Neuronal stem cell (in vitro differentiated cells): ENCODE measurements at regions not wholly inside any gene's neighbourhood (a gene's known extent, or its start where the extent isn't known, plus 50 kb on each side); places are given as distances from the start of the nearest gene placed in this dataset.

Source experiments
- DNase-seq: peaks from one replicate; pipeline ENCODE4 v3.0.0-alpha.2; 2013; ENCODE audit warnings: low spot score
- H2AFZ ChIP-seq: one replicate; pipeline ENCODE4 v1.6.1; 2013; ENCODE audit warnings: mild to moderate bottlenecking, low read length, inconsistent platforms
- H2AK5ac ChIP-seq: 2 replicates; pipeline ENCODE4 v1.6.1; 2013; ENCODE audit warnings: low read depth, mild to moderate bottlenecking, inconsistent platforms, low read length, moderate library complexity, mixed read lengths
- H2BK120ac ChIP-seq: 2 replicates; pipeline ENCODE4 v1.6.1; 2013; ENCODE audit warnings: low read depth, mild to moderate bottlenecking, inconsistent platforms, low read length, moderate library complexity, mixed read lengths
- H2BK12ac ChIP-seq: one replicate; pipeline ENCODE4 v1.6.1; 2013; ENCODE audit warnings: low read length, inconsistent platforms
- H2BK15ac ChIP-seq: 2 replicates; pipeline ENCODE4 v1.6.1; 2013; ENCODE audit warnings: mild to moderate bottlenecking, low read length, inconsistent platforms, mixed read lengths
- H2BK5ac ChIP-seq: one replicate; pipeline ENCODE4 v1.6.1; 2013; ENCODE audit warnings: inconsistent platforms, mild to moderate bottlenecking, low read length, moderate library complexity
- H3K14ac ChIP-seq: one replicate; pipeline ENCODE4 v1.6.1; 2013; ENCODE audit warnings: low read length, inconsistent platforms
- H3K18ac ChIP-seq: 2 replicates; pipeline ENCODE4 v1.6.1; 2013; ENCODE audit warnings: low read length, inconsistent platforms
- H3K23ac ChIP-seq: 2 replicates; pipeline ENCODE4 v1.6.1; 2013; ENCODE audit warnings: low read depth, mild to moderate bottlenecking, mixed read lengths, low read length, inconsistent platforms; ENCODE audit not compliant: poor library complexity
- H3K27ac ChIP-seq: replicated peaks from 3 replicates; pipeline ENCODE4 v1.5.1; 2013; ENCODE audit warnings: low read length, inconsistent platforms
- H3K27me3 ChIP-seq, 3 experiments: 2 replicates each; pipeline ENCODE4 v1.6.1; 2013; ENCODE audit warnings: low read length in 3 of 3, mild to moderate bottlenecking in 2 of 3, inconsistent platforms in 1 of 3, low read depth in 1 of 3, mixed read lengths in 1 of 3, moderate library complexity in 1 of 3; ENCODE audit not compliant: control insufficient read depth in 3 of 3, insufficient read depth in 3 of 3
- H3K36me3 ChIP-seq, 2 donors: replicated peaks in 1 of 2; 2 replicates each; pipeline ENCODE4 v1.6.1; 2013; ENCODE audit warnings: low read length in 2 of 2; ENCODE audit not compliant: control insufficient read depth in 2 of 2, insufficient read depth in 2 of 2
- H3K4ac ChIP-seq: 2 replicates; pipeline ENCODE4 v1.6.1; 2013; ENCODE audit warnings: inconsistent platforms, mild to moderate bottlenecking, low read length, moderate library complexity
- H3K4me1 ChIP-seq, 2 donors: 1 replicate in 1 of 2; 2 replicates in 1 of 2; pipeline ENCODE4 v1.6.1; 2013; ENCODE audit warnings: low read length in 2 of 2, low read depth in 1 of 2; ENCODE audit not compliant: control insufficient read depth in 2 of 2, insufficient read depth in 1 of 2
- H3K4me2 ChIP-seq: one replicate; pipeline ENCODE4 v1.6.1; 2013; ENCODE audit warnings: mild to moderate bottlenecking, low read length, inconsistent platforms; ENCODE audit not compliant: insufficient read depth, poor library complexity, severe bottlenecking
- H3K4me3 ChIP-seq, 2 donors: 2 replicates each; pipeline ENCODE4 v1.5.1; 2013; ENCODE audit warnings: low read length in 2 of 2, mild to moderate bottlenecking in 2 of 2, inconsistent platforms in 1 of 2, moderate library complexity in 1 of 2
- H3K79me1 ChIP-seq: one replicate; pipeline ENCODE4 v1.6.1; 2013; ENCODE audit warnings: low read depth, mild to moderate bottlenecking, inconsistent platforms, low read length, moderate library complexity
- H3K9ac ChIP-seq: one replicate; pipeline ENCODE4 v1.6.1; 2013; ENCODE audit warnings: mild to moderate bottlenecking, low read depth, low read length, inconsistent platforms; ENCODE audit not compliant: poor library complexity
- H3K9me3 ChIP-seq, 2 donors: replicated peaks in 1 of 2; 2 replicates each; pipeline versions ENCODE3 to v1.6.1; 2013; ENCODE audit warnings: low read length in 2 of 2, mild to moderate bottlenecking in 2 of 2, inconsistent platforms in 1 of 2, low read depth in 1 of 2, mixed read lengths in 1 of 2, moderate library complexity in 1 of 2; ENCODE audit not compliant: control insufficient read depth in 2 of 2, insufficient read depth in 1 of 2
- H4K8ac ChIP-seq: one replicate; pipeline ENCODE4 v1.6.1; 2013; ENCODE audit warnings: low read depth, mild to moderate bottlenecking, inconsistent platforms, low read length, moderate library complexity
- H4K91ac ChIP-seq: one replicate; pipeline ENCODE4 v1.6.1; 2013; ENCODE audit warnings: low read length, low read depth, mild to moderate bottlenecking, inconsistent platforms; ENCODE audit not compliant: poor library complexity
- WGBS, 2 donors: extraction: QIAGEN DNeasy Blood & Tissue Kit; methylation state at CpG; one replicate each; pipeline ENCODE4 v1.1.7; 2013; ENCODE audit warnings: missing lambda C conversion rate in 2 of 2, mixed read lengths in 1 of 2; ENCODE audit not compliant: insufficient read length in 2 of 2, insufficient replicate concordance in 1 of 2; ENCODE audit errors: extremely low coverage in 2 of 2; 5-methylcytosine and 5-hydroxymethylcytosine counted together

DNA sequence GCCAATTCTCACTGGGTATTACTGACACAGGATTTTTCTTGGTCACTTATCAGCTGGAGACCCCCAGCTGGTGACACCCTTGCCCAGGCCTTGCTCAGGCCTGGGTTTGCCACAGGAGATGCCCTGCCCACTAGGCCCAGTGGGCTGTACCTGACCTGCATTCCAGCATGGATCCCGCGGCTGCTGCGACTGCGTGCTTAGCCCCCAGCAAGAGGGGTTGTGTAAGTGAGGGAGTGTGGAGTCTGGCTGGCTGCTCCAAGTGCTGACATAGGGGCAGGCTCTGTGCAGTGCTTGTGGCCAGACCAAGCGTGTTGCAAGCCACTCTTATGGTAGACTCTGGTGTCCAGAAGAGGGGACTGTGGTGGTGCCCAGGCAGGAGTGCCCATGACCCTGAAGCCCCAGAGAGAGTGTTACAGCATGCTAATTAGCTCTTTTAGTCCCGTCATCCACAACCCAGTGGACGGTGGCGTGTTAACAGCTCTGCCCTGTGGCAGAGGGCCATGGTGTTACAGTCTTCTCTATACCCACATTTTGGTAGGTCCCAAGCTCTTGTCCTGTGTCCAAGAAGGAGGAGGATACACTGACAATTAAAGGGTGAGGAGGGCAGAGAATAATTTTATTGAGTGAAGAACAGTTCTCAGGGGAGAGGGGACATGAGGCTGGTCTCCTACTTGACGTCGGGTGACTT, 491.7 kb upstream of the MEIS1 start:
- no peak overlapping the region for H3K9ac ChIP-seq
- H2BK120ac ChIP-seq: no peak overlapping the region
- no peak overlapping the region for H2BK12ac ChIP-seq
- H3K79me1 ChIP-seq: no peaks in the 10 kb centered on the region
- no peak overlapping the region for H2AFZ ChIP-seq
- H3K18ac ChIP-seq: peak overlapping the region; percentile 84
- H3K14ac ChIP-seq: peak overlapping the region; percentile 92
- no peaks in the 10 kb centered on the region for H3K4me1 ChIP-seq
- H3K23ac ChIP-seq: peak overlapping the region; percentile 66
- no peak for DNase-seq
- no peak overlapping the region for H4K8ac ChIP-seq
- no CpG with 5 or more reads among the region's 10 CpGs for WGBS, 2 donors
- H3K4me3 ChIP-seq: no peak overlapping the region
- no peak overlapping the region for H2BK15ac ChIP-seq
- H2AK5ac ChIP-seq: peak overlapping the region; percentile 76
- no peak overlapping the region for H3K4ac ChIP-seq
- no peak overlapping the region for H4K91ac ChIP-seq
- no peaks in the 10 kb centered on the region for H3K9me3 ChIP-seq
- no peak overlapping the region for H3K4me2 ChIP-seq
- H3K27me3 ChIP-seq: no peaks in the 10 kb centered on the region
- no peaks in the 10 kb centered on the region for H3K36me3 ChIP-seq
- no peak overlapping the region for H3K27ac ChIP-seq
- H2BK5ac ChIP-seq: no peak overlapping the region

- Histone ChIP-seq H2BK12ac (no peak overlapping the region), H3K18ac (no peak overlapping the region), H2BK5ac (no peak overlapping the region), H3K4me1 (no peaks in the 10 kb centered on the region), H2BK120ac (no peak overlapping the region), H3K36me3 (no peaks in the 10 kb centered on the region), H3K4me2 (no peak overlapping the region), H3K9me3 (no peaks in the 10 kb centered on the region), H3K9ac (no peak overlapping the region), H3K4ac (no peak overlapping the region), H3K4me3 (no peak overlapping the region), H2BK15ac (no peak overlapping the region), H4K8ac (no peak overlapping the region), H3K27ac (no peak overlapping the region), H3K79me1 (no peaks in the 10 kb centered on the region), H3K23ac (no peak overlapping the region), H2AFZ (no peak overlapping the region), H4K91ac (no peak overlapping the region), H2AK5ac (no peak overlapping the region), H3K14ac (no peak overlapping the region), H3K27me3 (no peaks in the 10 kb centered on the region)
- no peak for DNase-seq
- no CpG with 5 or more reads among the region's 2 CpGs for WGBS, 2 donors
Measured at GRCh38 chr2:65940856-65941255, 494.1 kb upstream of the MEIS1 start.

DNA sequence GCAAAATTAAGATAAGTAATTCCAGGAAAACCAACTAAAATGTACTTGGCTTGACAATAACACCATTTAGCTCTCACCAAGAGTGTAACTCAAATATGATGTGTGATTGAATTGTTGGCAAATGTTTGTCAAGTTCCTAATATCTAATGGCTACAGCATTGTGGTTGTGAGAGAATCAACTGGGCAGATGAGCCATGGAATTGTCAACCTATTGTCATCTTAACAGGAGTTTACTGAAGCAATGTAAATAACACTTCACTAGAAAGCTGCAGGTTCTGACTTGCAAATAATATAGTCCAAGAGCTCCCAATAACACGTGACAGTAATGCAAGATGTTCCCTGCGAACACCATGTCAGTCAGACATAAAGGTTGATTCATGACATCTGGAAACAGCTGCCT, 495.2 kb upstream of the MEIS1 start:
- Histone ChIP-seq H3K9me3 (no peaks in the 10 kb centered on the region), H2BK120ac (no peak overlapping the region), H2BK5ac (no peak overlapping the region), H3K4me3 (no peak overlapping the region), H3K23ac (no peak overlapping the region), H3K4me2 (no peak overlapping the region), H4K91ac (no peak overlapping the region), H3K27ac (no peak overlapping the region), H3K36me3 (no peaks in the 10 kb centered on the region), H3K18ac (no peak overlapping the region), H3K79me1 (no peaks in the 10 kb centered on the region), H3K14ac (no peak overlapping the region), H2AK5ac (no peak overlapping the region), H3K4ac (no peak overlapping the region), H2BK12ac (no peak overlapping the region), H3K9ac (no peak overlapping the region), H2BK15ac (no peak overlapping the region), H2AFZ (no peak overlapping the region), H4K8ac (no peak overlapping the region), H3K27me3 (no peaks in the 10 kb centered on the region), H3K4me1 (no peaks in the 10 kb centered on the region)
- no CpG with 5 or more reads among the region's 2 CpGs for WGBS, 2 donors
- DNase-seq: no peak

- Histone ChIP-seq H3K4me1 (no peaks in the 10 kb centered on the region), H4K91ac (no peak overlapping the region), H4K8ac (no peak overlapping the region), H3K36me3 (no peaks in the 10 kb centered on the region), H3K79me1 (no peaks in the 10 kb centered on the region), H3K18ac (no peak overlapping the region), H3K9me3 (no peaks in the 10 kb centered on the region), H3K4ac (no peak overlapping the region), H3K4me3 (no peak overlapping the region), H3K23ac (no peak overlapping the region), H3K4me2 (no peak overlapping the region), H3K9ac (no peak overlapping the region), H2BK5ac (no peak overlapping the region), H2AK5ac (no peak overlapping the region), H2BK12ac (no peak overlapping the region), H2BK120ac (no peak overlapping the region), H3K27ac (no peak overlapping the region), H2BK15ac (no peak overlapping the region), H3K27me3 (no peaks in the 10 kb centered on the region), H3K14ac (no peak overlapping the region), H2AFZ (no peak overlapping the region)
- no CpG with 5 or more reads among the region's 3 CpGs for WGBS, 2 donors
- DNase-seq: no peak
Measured at GRCh38 chr2:65937379-65938160, 497.4 kb upstream of the MEIS1 start.
